ENCODE measurements at regions not wholly inside any gene's neighbourhood (a gene's known extent, or its start where the extent isn't known, plus 50 kb on each side); places are given as distances from the start of the nearest gene placed in this dataset.

GRCh38 chr4:114512595-114513295, 85.9 kb upstream of the UGT8 start:
- H3K4me3 ChIP-seq (ENCODE audit: low read depth, low read length): no peak overlapping the region
- no peak for TF ChIP-seq CTCF (IDR thresholded peaks at IDR 0.05; ENCODE audit: insufficient read depth, low read depth, low read length)
- no peak for DNase-seq (ENCODE audit: low read depth)

DNA sequence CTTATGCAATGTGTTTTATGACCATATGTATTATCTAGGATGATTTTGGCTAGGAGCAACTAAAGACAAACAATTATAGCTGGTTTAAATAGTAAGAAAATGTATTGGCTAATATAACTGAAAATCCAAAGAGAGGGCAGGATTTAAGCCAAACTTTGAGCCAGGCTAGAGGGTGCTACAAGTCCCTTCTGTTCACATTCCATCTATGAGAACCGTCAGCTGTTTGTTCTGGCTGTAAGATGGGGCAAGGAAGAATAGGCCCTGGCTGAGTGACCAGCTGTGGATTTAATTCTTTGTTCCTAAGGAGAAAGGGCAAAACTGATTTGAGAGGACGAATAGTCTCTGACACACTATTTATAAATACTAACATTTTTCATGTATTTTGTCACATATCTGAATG, 79.2 kb upstream of the UGT8 start:
- DNase-seq (ENCODE audit: low read depth): no peak
- no peak for TF ChIP-seq CTCF (IDR thresholded peaks at IDR 0.05; ENCODE audit: insufficient read depth, low read depth, low read length)
- no peak overlapping the region for H3K4me3 ChIP-seq (ENCODE audit: low read depth, low read length)

DNA sequence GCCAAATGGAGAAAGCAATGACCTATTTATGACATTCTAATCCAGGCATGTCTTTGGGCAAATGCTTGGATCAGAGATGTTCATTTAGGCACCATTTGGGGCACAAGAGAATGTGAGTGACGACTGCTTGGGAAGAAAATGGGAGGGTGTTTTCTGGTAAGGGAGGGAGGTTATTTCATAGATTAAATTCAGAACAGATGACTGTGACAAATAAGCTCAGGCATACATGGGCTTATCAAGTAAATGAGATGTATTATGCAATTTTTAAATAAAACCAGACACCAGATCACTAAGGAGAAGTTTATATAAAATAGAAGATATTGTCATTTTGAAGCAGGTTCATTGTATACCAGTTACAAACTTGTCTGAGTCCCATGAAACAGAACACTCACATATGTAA, 71.4 kb upstream of the UGT8 start:
- no peak overlapping the region for H3K4me3 ChIP-seq (ENCODE audit: low read depth, low read length)
- TF ChIP-seq CTCF (IDR thresholded peaks at IDR 0.05; ENCODE audit: insufficient read depth, low read depth, low read length): no peak
- DNase-seq (ENCODE audit: low read depth): no peak

- no peak for TF ChIP-seq CTCF (IDR thresholded peaks at IDR 0.05; ENCODE audit: insufficient read depth, low read depth, low read length)
- H3K4me3 ChIP-seq (ENCODE audit: low read depth, low read length): no peak overlapping the region
- DNase-seq (ENCODE audit: low read depth): no peak
These were observed 71.0 kb upstream of the UGT8 start for GRCh38 chr4:114527637-114528036.

- no peak for TF ChIP-seq CTCF (IDR thresholded peaks at IDR 0.05; ENCODE audit: insufficient read depth, low read depth, low read length)
These were observed 62.9 kb upstream of the UGT8 start for GRCh38 chr4:114535725-114536124.

GRCh38 chr4:114537352-114537751, 61.3 kb upstream of the UGT8 start:
- no peak overlapping the region for H3K4me3 ChIP-seq (ENCODE audit: low read depth, low read length)
- TF ChIP-seq CTCF (IDR thresholded peaks at IDR 0.05; ENCODE audit: insufficient read depth, low read depth, low read length): no peak
- no peak for DNase-seq (ENCODE audit: low read depth)

More at GRCh38 chr4:114535725-114536124, 62.9 kb upstream of the UGT8 start:
- DNase-seq (ENCODE audit: low read depth): no peak
- no peak overlapping the region for H3K4me3 ChIP-seq (ENCODE audit: low read depth, low read length)

Measured in fibroblast of villous mesenchyme (primary cell).